CD4-positive, alpha-beta T cell treated with Interleukin-15 for 1 hour (primary cell): ENCODE measurements at regions not wholly inside any gene's neighbourhood (a gene's known extent, or its start where the extent isn't known, plus 50 kb on each side); places are given as distances from the start of the nearest gene placed in this dataset.

ENCODE experiments used
- DNase-seq: peaks from one replicate; pipeline ENCODE4 v3.0.0-alpha.2; 2020

- DNase-seq: no peak
Measured at GRCh38 chr18:32621034-32621433, 150.4 kb upstream of the GAREM1 start.

GRCh38 chr18:32618546-32618945 is 147.9 kb upstream of the GAREM1 start:
- DNase-seq: no peak

- no peak for DNase-seq
Measured at GRCh38 chr18:32613821-32614220, 143.1 kb upstream of the GAREM1 start.

- no peak for DNase-seq
Measured at GRCh38 chr18:32612651-32613050, 142.0 kb upstream of the GAREM1 start.

GRCh38 chr18:32610176-32610575 is 139.5 kb upstream of the GAREM1 start:
- DNase-seq: no peak

- no peak for DNase-seq
Measured at GRCh38 chr18:32607816-32608215, 137.1 kb upstream of the GAREM1 start.

GRCh38 chr18:32598144-32598543 is 127.5 kb upstream of the GAREM1 start:
- no peak for DNase-seq

- no peak for DNase-seq
Measured at GRCh38 chr18:32596501-32596900, 125.8 kb upstream of the GAREM1 start.

- no peak for DNase-seq
Measured at GRCh38 chr18:32595832-32596231, 125.2 kb upstream of the GAREM1 start.

GRCh38 chr18:32588191-32588590 is 117.5 kb upstream of the GAREM1 start:
- no peak for DNase-seq

GRCh38 chr18:32583431-32583830 is 112.7 kb upstream of the GAREM1 start:
- no peak for DNase-seq

- no peak for DNase-seq
Measured at GRCh38 chr18:32582455-32582854, 111.8 kb upstream of the GAREM1 start.

- DNase-seq: no peak
Measured at GRCh38 chr18:32577561-32577960, 106.9 kb upstream of the GAREM1 start.

GRCh38 chr18:32576296-32576916 is 105.7 kb upstream of the GAREM1 start:
- no peak for DNase-seq

GRCh38 chr18:32566960-32567359 is 96.3 kb upstream of the GAREM1 start:
- DNase-seq: no peak

GRCh38 chr18:32553640-32554365 is 83.1 kb upstream of the GAREM1 start:
- no peak for DNase-seq

- DNase-seq: no peak
Measured at GRCh38 chr18:32553174-32553573, 82.5 kb upstream of the GAREM1 start.

- peak; percentile 39 for DNase-seq
Measured at GRCh38 chr18:32552421-32553030, 81.8 kb upstream of the GAREM1 start.

- DNase-seq: no peak
Measured at GRCh38 chr18:32550963-32551362, 80.3 kb upstream of the GAREM1 start.

GRCh38 chr18:32549248-32550110 is 78.8 kb upstream of the GAREM1 start:
- DNase-seq: no peak

GRCh38 chr18:32548688-32549087 is 78.0 kb upstream of the GAREM1 start:
- no peak for DNase-seq

GRCh38 chr18:32545631-32546030 is 74.9 kb upstream of the GAREM1 start:
- DNase-seq: no peak

- no peak for DNase-seq
Measured at GRCh38 chr18:32544088-32544487, 73.4 kb upstream of the GAREM1 start.
